AG09319 (cell line): ENCODE measurements at regions not wholly inside any gene's neighbourhood (a gene's known extent, or its start where the extent isn't known, plus 50 kb on each side); places are given as distances from the start of the nearest gene placed in this dataset.

Experiments
- DNase-seq: peaks from one replicate; pipeline ENCODE4 v3.0.0-alpha.2; 2010; ENCODE audit warnings: low read depth; ENCODE audit errors: extremely low read depth
- CTCF ChIP-seq: IDR thresholded peaks from 2 replicates; pipeline ENCODE4 v1.5.1; 2011; ENCODE audit warnings: low read depth, mild to moderate bottlenecking, inconsistent platforms, low read length, moderate library complexity

GRCh38 chr12:63406781-63407180 lies 255.8 kb upstream of the AVPR1A start:
- DNase-seq = no peak
- TF ChIP-seq CTCF = no peak

DNA sequence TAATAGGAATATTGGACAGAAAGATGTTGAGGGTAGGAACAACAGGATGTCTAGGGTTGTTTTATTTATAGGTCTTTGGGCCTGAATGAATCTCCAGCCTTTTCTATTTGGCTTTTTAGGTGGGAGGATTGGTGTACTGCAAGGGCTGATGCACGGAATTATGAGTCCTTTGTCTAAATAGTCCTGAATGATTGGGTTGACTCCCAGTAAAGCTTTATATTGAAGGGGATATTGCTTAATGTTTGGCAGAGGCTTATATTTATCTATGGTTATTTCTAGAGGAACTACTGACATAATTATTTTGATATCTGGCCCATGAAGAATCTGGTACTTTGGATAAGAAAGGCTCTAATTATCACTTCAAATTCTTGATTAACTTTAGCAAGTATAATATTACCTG lies 253.6 kb upstream of the AVPR1A start:
- no peak for DNase-seq
- no peak for TF ChIP-seq CTCF

DNA sequence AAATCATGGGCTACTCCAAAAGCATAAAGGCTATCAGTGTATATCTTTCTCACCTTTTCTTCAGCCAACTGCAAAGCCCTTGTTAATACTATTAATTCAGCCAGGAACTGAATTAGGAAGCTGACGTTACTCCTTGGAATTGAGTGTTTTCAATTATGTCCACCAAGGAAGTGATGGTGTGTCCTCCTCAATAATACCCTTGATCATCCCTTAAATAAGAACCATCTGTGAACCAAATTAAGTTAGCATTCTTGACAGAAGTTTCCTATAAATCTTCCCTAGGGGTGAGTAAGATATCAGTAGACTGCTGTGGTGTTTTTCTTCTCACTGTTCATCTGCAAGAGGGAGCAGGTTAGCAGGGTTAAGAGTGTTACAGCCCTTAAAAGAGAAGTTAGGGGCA lies 252.3 kb upstream of the AVPR1A start:
- DNase-seq = no peak
- TF ChIP-seq CTCF = no peak

DNA sequence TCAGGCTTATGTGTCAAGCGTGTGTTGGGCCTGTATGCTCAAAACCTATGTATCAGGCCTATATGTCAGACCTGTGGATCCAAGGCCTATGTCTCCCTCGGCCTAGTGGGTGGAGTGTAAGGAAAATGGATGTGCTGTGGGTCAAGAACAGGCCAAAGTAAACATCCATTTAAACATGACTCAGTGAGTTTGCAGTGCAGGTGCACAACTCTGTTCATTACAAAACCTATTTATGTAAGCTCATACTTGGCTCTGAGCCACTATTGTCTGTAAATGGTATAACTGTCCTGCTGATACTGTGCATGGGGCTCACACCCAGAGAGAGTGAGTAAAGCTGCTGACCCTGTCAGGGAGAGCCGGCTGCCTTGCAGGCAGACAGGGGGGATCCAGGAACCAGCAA lies 249.7 kb upstream of the AVPR1A start:
- no peak for DNase-seq
- TF ChIP-seq CTCF = no peak

GRCh38 chr12:63400318-63400717 lies 249.3 kb upstream of the AVPR1A start:
- TF ChIP-seq CTCF = no peak
- no peak for DNase-seq

GRCh38 chr12:63397807-63398206 lies 246.8 kb upstream of the AVPR1A start:
- DNase-seq = no peak
- TF ChIP-seq CTCF = no peak

DNA sequence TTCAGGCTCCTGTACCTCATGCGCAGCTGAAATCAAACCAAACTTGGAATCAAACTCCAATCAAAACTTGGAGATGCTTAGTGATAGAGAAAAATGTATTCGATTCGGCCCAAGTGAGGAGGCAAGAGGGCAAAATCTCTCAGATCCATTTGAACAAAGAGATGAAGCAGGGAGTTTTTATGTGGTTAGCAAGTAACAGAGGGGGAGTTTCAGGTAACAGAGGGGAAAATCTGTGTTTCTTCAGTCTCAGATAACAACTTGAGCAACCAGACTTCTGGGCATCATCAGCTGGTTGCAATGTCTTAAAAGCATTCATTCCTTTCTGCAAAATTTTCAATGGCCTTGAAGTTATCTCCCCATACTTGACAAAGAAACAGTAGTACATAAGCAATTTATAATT lies 245.1 kb upstream of the AVPR1A start:
- DNase-seq = no peak
- no peak for TF ChIP-seq CTCF

GRCh38 chr12:63394983-63395382 lies 244.0 kb upstream of the AVPR1A start:
- TF ChIP-seq CTCF = no peak
- DNase-seq = no peak
